HG03095 (cell line): ENCODE measurements at regions not wholly inside any gene's neighbourhood (a gene's known extent, or its start where the extent isn't known, plus 50 kb on each side); places are given as distances from the start of the nearest gene placed in this dataset.
"Not testable (repeated sequence)": the region's sequence is repeated elsewhere in the genome, so short reads cannot be mapped to it uniquely, and the experiment has no call there.

Source experiments
- ATAC-seq: cut with Tn5 transposase; IDR thresholded peaks from one replicate; pipeline ENCODE4 v1.9.1; 2021; ENCODE audit warnings: moderate library complexity; ENCODE audit not compliant: unreplicated experiment

DNA sequence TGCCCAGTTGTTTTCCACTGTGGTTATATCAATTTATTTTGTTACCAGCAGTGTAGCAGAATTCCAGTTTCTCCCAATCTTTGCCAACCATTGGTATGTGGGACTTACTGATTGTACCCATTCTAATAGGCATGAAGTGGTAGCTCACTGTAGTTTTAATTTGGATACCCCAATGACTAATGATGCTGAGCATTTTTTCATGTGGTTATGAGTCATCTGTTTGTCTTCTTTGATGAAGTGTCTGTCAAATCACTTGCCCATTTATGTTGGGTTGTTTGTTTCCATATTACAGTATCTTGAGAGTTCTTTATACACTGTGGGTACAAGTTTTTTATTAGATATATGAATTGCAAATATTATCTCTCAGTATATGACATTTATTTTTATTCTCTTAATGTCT lies 644.3 kb downstream of the NR2F2 start:
- ATAC-seq, result no peak

- no peak for ATAC-seq
These were observed 647.4 kb downstream of the NR2F2 start for GRCh38 chr15:96977886-96978285.

GRCh38 chr15:96978937-96979473 lies 648.5 kb downstream of the NR2F2 start:
- ATAC-seq, result no peak

GRCh38 chr15:96984121-96984671 lies 653.7 kb downstream of the NR2F2 start:
- ATAC-seq, result not testable (repeated sequence)

DNA sequence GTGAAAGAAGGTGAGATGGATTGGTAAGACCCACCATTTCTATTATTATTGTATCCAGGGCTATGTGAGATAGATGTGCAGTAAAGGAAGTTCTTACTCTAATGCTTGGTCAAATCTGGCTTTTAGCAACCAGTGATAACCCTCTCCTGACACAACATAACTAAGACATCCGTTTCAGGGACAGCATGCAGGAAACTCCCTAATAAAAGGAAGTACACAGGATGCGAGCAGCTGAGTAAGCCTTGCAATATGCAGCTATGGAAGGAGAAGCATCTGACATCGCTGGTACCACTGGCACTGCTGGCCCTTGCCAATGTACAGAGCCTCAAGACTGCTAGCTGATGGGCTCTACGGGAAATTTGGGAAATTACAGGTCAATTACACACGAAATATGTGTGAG lies 662.3 kb downstream of the NR2F2 start:
- ATAC-seq, result no peak

GRCh38 chr15:96997538-96997937 lies 667.0 kb downstream of the NR2F2 start:
- no peak for ATAC-seq

DNA sequence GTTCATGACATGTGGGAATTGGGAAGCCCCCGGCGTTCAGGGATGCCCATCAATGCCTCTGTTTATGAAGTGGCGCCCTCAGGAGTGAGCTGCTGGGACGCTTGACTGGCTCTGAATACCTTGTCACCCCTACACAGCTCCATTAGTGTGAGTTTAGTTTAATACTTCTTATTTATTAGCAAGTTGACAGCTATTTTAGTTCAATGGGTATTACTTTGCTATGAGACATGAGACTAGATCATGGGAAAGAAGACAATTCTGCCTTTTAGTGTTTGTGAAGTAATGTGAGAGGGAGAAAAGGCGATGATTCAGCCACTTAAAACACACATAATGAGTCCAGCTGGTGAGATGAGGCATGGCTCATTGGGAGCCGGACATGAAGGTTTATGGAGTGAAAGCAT lies 678.5 kb downstream of the NR2F2 start:
- ATAC-seq, result no peak

DNA sequence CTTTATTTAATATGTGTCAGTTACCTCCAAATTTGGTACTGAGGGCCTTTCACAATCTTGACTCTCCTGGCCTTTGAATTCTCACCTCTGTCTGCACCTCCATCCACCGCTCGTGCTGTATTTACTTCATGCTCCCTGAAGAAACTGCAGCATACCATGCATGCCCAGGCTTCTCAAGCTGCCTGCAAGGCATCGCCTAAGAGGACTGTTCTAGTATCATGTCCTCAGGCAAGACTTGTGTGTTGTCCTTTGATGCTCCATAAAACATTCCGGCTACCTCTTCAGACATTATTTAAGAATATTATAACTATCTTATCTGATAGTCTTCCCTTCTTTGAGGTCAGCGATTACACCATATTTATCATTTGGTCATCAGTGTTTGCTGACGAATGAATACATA lies 682.5 kb downstream of the NR2F2 start:
- ATAC-seq, result no peak

- no peak for ATAC-seq
These were observed 683.0 kb downstream of the NR2F2 start for GRCh38 chr15:97013491-97013890.

- no peak for ATAC-seq
These were observed 683.5 kb downstream of the NR2F2 start for GRCh38 chr15:97014001-97014400.

DNA sequence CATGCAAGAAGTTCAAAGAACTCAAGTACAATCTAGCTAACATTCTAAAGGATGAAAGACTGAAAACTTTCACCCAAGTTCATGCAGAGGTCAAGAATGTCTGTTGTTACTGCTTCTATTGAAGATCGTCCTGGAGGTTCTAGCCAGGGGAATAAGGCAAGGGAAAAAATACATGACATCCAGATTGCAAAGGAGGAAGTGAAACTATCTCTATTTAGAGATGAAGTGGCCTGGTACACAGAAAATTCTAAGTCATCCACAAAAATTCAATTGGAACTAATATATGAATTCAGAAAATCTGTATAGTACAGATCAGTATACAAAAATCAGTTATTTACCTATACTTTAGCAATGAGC lies 693.0 kb downstream of the NR2F2 start:
- no peak for ATAC-seq

DNA sequence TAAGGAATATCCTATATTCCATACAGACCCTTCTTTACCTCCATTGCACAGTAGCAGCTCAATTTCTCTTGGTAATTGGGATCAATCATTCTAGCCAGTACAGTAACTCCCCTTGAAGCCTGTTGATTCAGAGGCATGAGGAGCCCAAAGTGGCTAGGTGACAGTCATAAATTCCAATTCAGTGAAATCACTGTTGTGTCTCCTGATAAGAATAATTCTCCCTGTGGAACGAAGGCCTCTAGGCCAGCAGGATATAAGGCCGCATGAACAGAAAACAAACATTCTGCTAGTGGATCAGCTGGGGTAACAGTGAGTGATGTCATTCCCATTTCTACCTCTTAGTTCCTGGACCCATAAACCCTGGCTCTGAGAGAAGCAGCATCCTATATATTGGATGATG lies 696.3 kb downstream of the NR2F2 start:
- ATAC-seq, result no peak

DNA sequence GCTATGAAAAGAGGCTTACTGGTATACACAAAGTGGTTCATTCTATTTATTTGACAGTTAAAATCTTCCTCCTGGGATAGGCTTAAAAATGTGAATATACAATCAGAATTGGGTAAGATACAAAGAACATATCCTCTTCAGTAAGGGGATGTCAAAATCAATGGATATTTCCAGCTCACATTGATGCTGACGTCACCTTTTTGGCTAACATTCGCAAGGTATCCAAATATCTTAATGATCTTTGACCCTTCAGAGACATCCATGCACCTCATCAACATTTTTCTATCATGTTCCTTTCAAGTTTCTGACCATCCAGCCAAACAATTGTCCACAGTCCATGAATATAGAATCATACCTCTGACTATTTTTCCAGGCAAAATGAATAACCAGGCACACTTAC lies 697.3 kb downstream of the NR2F2 start:
- ATAC-seq, result no peak

DNA sequence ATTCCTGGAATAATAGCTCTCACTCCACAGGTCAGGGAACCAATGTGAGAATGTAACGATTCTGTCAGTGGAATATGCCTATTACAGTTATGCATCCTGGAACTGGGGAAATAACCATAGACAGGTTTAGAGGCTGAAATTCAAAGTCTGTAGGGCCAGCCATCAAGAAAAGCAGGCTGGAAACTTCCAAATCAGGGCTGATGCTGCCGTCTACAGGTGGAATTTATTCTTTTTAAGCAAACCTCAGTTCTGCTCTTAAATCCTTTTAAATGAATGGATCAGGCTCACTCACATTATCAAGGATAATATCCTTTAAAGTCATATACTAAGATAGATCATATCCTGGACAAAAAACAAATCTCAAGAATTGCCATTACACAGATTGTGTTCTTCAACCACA lies 699.8 kb downstream of the NR2F2 start:
- ATAC-seq, result no peak

DNA sequence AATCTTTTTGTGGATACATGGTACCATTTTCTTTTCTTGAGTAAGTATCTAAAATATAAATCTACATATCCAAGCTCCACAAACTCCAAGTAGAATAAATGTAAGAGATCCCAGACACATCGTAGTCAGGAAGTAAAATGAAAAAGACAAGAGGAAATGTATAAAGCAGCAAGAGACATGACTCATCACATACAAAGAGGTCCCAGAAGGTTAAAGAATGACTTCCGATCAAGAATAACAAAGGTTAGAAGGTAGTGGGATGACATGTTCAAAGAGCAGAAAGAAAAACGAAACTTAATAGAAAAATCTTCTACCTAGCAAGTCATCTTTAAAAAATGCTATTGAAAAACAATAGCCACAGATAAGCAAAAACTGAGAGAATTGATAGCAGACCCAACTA lies 705.8 kb downstream of the NR2F2 start:
- no peak for ATAC-seq

DNA sequence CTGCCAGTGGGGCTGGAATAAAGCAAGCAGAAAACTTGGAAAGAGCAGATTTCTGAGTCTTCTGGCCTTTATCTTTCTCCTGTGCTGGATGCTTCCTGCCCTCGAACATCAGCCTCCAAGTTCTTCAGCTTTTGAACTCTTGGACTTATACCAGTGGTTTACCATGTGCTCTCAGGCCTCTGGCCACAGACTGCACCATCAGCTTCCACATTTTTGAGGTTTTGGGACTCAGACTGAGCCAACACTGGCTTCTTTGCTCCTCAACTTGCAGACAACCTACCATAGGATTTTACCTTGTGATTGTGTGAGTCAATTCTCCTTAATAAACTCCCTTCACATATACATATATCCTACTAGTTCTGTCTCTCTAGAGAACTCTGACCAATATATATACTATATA lies 706.6 kb downstream of the NR2F2 start:
- ATAC-seq, result no peak

GRCh38 chr15:97045666-97046421 lies 715.3 kb downstream of the NR2F2 start:
- ATAC-seq, result no peak

- ATAC-seq, result no peak
These were observed 722.0 kb downstream of the NR2F2 start for GRCh38 chr15:97052513-97052912.

- ATAC-seq, result no peak
These were observed 723.1 kb downstream of the NR2F2 start for GRCh38 chr15:97053635-97054034.

DNA sequence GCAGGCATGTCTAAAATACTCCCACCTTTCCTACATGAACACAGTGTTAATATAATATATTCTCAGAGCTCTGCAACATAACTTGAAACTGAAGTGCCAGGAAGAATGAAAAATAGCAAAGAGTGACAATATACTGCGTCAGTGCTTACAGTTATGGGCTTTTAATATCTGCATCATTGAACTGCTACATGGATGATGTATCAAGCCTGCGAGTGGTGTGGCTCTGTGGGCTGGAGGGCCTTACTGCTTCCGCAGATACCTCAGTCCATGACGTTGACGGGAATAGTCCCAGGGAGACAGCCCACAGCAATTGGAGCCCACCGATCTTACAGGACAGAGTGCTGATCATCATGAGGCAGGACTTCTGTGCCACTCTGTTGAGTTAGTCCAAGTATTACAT lies 727.0 kb downstream of the NR2F2 start:
- no peak for ATAC-seq

GRCh38 chr15:97059281-97059680 lies 728.8 kb downstream of the NR2F2 start:
- ATAC-seq, result no peak

GRCh38 chr15:97061392-97061791 lies 730.9 kb downstream of the NR2F2 start:
- ATAC-seq, result no peak

DNA sequence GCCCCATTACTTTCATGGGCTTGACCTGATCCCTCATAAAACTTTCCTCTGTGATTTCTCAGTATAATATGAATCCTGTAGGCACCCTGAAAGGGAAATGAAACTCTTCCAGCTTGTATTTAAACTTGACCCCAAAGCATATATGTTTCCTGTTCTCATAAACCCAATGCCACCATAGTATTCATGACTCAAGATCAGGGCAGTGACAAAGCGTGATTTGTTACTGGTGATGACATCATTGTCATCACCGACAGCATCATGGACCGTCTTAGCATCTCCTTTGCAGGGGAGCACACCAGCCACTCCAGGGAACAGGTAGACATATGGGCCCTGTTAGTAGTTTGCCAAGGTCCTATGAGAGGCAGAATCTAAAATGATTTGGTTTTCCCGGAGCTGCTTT lies 741.2 kb downstream of the NR2F2 start:
- ATAC-seq, result no peak
